ENCODE measurements at regions not wholly inside any gene's neighbourhood (a gene's known extent, or its start where the extent isn't known, plus 50 kb on each side); places are given as distances from the start of the nearest gene placed in this dataset.
"Not testable (repeated sequence)": the region's sequence is repeated elsewhere in the genome, so short reads cannot be mapped to it uniquely, and the experiment has no call there.

- no peaks in the 10 kb centered on the region for H3K4me1 Mint-ChIP-seq (ENCODE audit: low read depth)
- ATAC-seq (no peak), DNase-seq (no peak)
- POLR2A ChIA-PET, result no interaction called here
- H3K9me3 Mint-ChIP-seq, result peaks cover 14% of the 10 kb centered on the region
- H3K27me3 Mint-ChIP-seq, result no peaks in the 10 kb centered on the region
- intact Hi-C loops (cut with micrococcal nuclease), result no loop called here
- no peaks in the 10 kb centered on the region for H3K36me3 Mint-ChIP-seq (ENCODE audit: low read depth)
- H3K27ac Mint-ChIP-seq, result no peak overlapping the region
- no peak overlapping the region for H3K4me3 Mint-ChIP-seq
- no peak for TF ChIP-seq CTCF (IDR thresholded peaks at IDR 0.05)
- CTCF ChIA-PET, result no interaction called here
These were observed 315.4 kb upstream of the LRRC3B start for GRCh38 chr3:26307192-26307591.

- Mint-ChIP-seq H3K27me3 (no peaks in the 10 kb centered on the region), H3K36me3 (ENCODE audit: low read depth) (no peaks in the 10 kb centered on the region), H3K9me3 (peaks cover 13% of the 10 kb centered on the region), H3K4me1 (ENCODE audit: low read depth) (no peaks in the 10 kb centered on the region), H3K4me3 (no peak overlapping the region), H3K27ac (no peak overlapping the region)
- ATAC-seq, result no peak
- intact Hi-C loops (cut with micrococcal nuclease), result no loop called here
- TF ChIP-seq CTCF (IDR thresholded peaks at IDR 0.05), result no peak
- DNase-seq, result no peak
- ChIA-PET POLR2A (no interaction called here), CTCF (no interaction called here)
These were observed 314.8 kb upstream of the LRRC3B start for GRCh38 chr3:26307787-26308186.

GRCh38 chr3:26308454-26308853 is 314.1 kb upstream of the LRRC3B start:
- POLR2A ChIA-PET, result no interaction called here
- TF ChIP-seq CTCF (IDR thresholded peaks at IDR 0.05), result no peak
- Mint-ChIP-seq H3K27ac (no peak overlapping the region), H3K36me3 (ENCODE audit: low read depth) (no peaks in the 10 kb centered on the region), H3K4me1 (ENCODE audit: low read depth) (no peaks in the 10 kb centered on the region), H3K4me3 (no peak overlapping the region), H3K9me3 (peaks cover 12% of the 10 kb centered on the region), H3K27me3 (no peaks in the 10 kb centered on the region)
- ATAC-seq, result no peak
- DNase-seq, result no peak
- CTCF ChIA-PET, result no interaction called here
- intact Hi-C loops (cut with micrococcal nuclease), result no loop called here

- H3K4me3 Mint-ChIP-seq; POLR2A ChIA-PET; H3K36me3 Mint-ChIP-seq (ENCODE audit: low read depth); DNase-seq; intact Hi-C loops (cut with micrococcal nuclease); ATAC-seq; CTCF ChIA-PET; H3K27me3 Mint-ChIP-seq; H3K27ac Mint-ChIP-seq; H3K4me1 Mint-ChIP-seq (ENCODE audit: low read depth): not testable (repeated sequence)
- peaks cover 12% of the 10 kb centered on the region for H3K9me3 Mint-ChIP-seq
These were observed 313.0 kb upstream of the LRRC3B start for GRCh38 chr3:26309536-26309935.

GRCh38 chr3:26312816-26313215 is 309.8 kb upstream of the LRRC3B start:
- no peak overlapping the region for H3K4me3 Mint-ChIP-seq
- ChIA-PET CTCF (no interaction called here), POLR2A (no interaction called here)
- H3K9me3 Mint-ChIP-seq, result peaks cover 22% of the 10 kb centered on the region
- TF ChIP-seq CTCF (IDR thresholded peaks at IDR 0.05), result no peak
- DNase-seq, result no peak
- no peaks in the 10 kb centered on the region for H3K36me3 Mint-ChIP-seq (ENCODE audit: low read depth)
- ATAC-seq, result no peak
- no peaks in the 10 kb centered on the region for H3K4me1 Mint-ChIP-seq (ENCODE audit: low read depth)
- H3K27me3 Mint-ChIP-seq, result no peaks in the 10 kb centered on the region
- no peak overlapping the region for H3K27ac Mint-ChIP-seq
- intact Hi-C loops (cut with micrococcal nuclease), result no loop called here

GRCh38 chr3:26316472-26316871 is 306.1 kb upstream of the LRRC3B start:
- intact Hi-C loops (cut with micrococcal nuclease), result no loop called here
- DNase-seq (no peak), ATAC-seq (no peak)
- CTCF ChIA-PET, result no interaction called here
- H3K4me1 Mint-ChIP-seq (ENCODE audit: low read depth), result no peaks in the 10 kb centered on the region
- no peak overlapping the region for H3K27ac Mint-ChIP-seq
- peaks cover 18% of the 10 kb centered on the region for H3K9me3 Mint-ChIP-seq
- no peak for TF ChIP-seq CTCF (IDR thresholded peaks at IDR 0.05)
- POLR2A ChIA-PET, result no interaction called here
- no peaks in the 10 kb centered on the region for H3K27me3 Mint-ChIP-seq
- H3K4me3 Mint-ChIP-seq, result no peak overlapping the region
- no peaks in the 10 kb centered on the region for H3K36me3 Mint-ChIP-seq (ENCODE audit: low read depth)

GRCh38 chr3:26323741-26324140 is 298.8 kb upstream of the LRRC3B start:
- H3K4me3 Mint-ChIP-seq; H3K27me3 Mint-ChIP-seq; H3K36me3 Mint-ChIP-seq (ENCODE audit: low read depth); DNase-seq; intact Hi-C loops (cut with micrococcal nuclease); POLR2A ChIA-PET; ATAC-seq; CTCF ChIA-PET; H3K4me1 Mint-ChIP-seq (ENCODE audit: low read depth); H3K27ac Mint-ChIP-seq; H3K9me3 Mint-ChIP-seq: not testable (repeated sequence)

All from activated CD8-positive, alpha-beta T cell treated with anti-CD3 and anti-CD28 coated beads for 36 hours (primary cell).